ENCODE measurements at regions not wholly inside any gene's neighbourhood (a gene's known extent, or its start where the extent isn't known, plus 50 kb on each side); places are given as distances from the start of the nearest gene placed in this dataset.

GRCh38 chr20:16801919-16802651 is 53.9 kb downstream of the OTOR start:
- Histone ChIP-seq H3K27me3 (ENCODE audit: insufficient read depth, low read length, poor library complexity) (peaks cover 7% of the 10 kb centered on the region), H4K20me1 (ENCODE audit: insufficient read depth, low read length) (no peaks in the 10 kb centered on the region), H3K36me3 (ENCODE audit: insufficient read depth, low read length) (no peaks in the 10 kb centered on the region), H3K4me3 (ENCODE audit: low read depth in 1 of 2, low read length in 2 of 2) (no peak overlapping the region), H3K4me2 (ENCODE audit: insufficient read depth, low read length) (no peak overlapping the region), H3K27ac (ENCODE audit: low read length) (no peak overlapping the region), H2AFZ (ENCODE audit: low read depth, low read length) (no peak overlapping the region), H3K9ac (ENCODE audit: low read depth, low read length) (no peak overlapping the region), H3K9me3 (ENCODE audit: insufficient read depth, low read length, severe bottlenecking) (no peaks in the 10 kb centered on the region), H3K4me1 (ENCODE audit: insufficient read depth, low read length) (no peaks in the 10 kb centered on the region), H3K79me2 (ENCODE audit: insufficient read depth, low read length) (no peaks in the 10 kb centered on the region)
- TF ChIP-seq CTCF (IDR thresholded peaks at IDR 0.05; ENCODE audit: borderline replicate concordance, extremely low read depth, low read length, poor library complexity, severe bottlenecking) (peak; percentile 91), EZH2 (IDR thresholded peaks at IDR 0.05; ENCODE audit: borderline replicate concordance, low read depth, low read length, severe bottlenecking) (no peak)
- ATAC-seq (ENCODE audit: insufficient read depth, low read depth), result peak; percentile 67; the same call in 2 of the 3 replicates
- DNase-seq, result peak; percentile 70

- Histone ChIP-seq H3K4me1 (ENCODE audit: insufficient read depth, low read length) (no peaks in the 10 kb centered on the region), H3K4me2 (ENCODE audit: insufficient read depth, low read length) (no peak overlapping the region), H3K27ac (ENCODE audit: low read length) (no peak overlapping the region), H3K9ac (ENCODE audit: low read depth, low read length) (no peak overlapping the region), H3K27me3 (ENCODE audit: insufficient read depth, low read length, poor library complexity) (peaks cover 10% of the 10 kb centered on the region), H3K79me2 (ENCODE audit: insufficient read depth, low read length) (no peaks in the 10 kb centered on the region), H2AFZ (ENCODE audit: low read depth, low read length) (no peak overlapping the region), H4K20me1 (ENCODE audit: insufficient read depth, low read length) (no peaks in the 10 kb centered on the region), H3K4me3 (ENCODE audit: low read depth in 1 of 2, low read length in 2 of 2) (no peak overlapping the region), H3K36me3 (ENCODE audit: insufficient read depth, low read length) (no peaks in the 10 kb centered on the region), H3K9me3 (ENCODE audit: insufficient read depth, low read length, severe bottlenecking) (no peaks in the 10 kb centered on the region)
- ATAC-seq (ENCODE audit: insufficient read depth, low read depth) (no peak), DNase-seq (no peak)
- no peak for TF ChIP-seq EZH2 (IDR thresholded peaks at IDR 0.05; ENCODE audit: borderline replicate concordance, low read depth, low read length, severe bottlenecking)
- TF ChIP-seq CTCF (IDR thresholded peaks at IDR 0.05; ENCODE audit: borderline replicate concordance, extremely low read depth, low read length, poor library complexity, severe bottlenecking), result no peak
Observed at GRCh38 chr20:16802652-16802935, 54.4 kb downstream of the OTOR start.

GRCh38 chr20:16803965-16804792 is 56.0 kb downstream of the OTOR start:
- DNase-seq, result peak; percentile 58
- Histone ChIP-seq H3K9ac (ENCODE audit: low read depth, low read length) (no peak overlapping the region), H3K4me3 (ENCODE audit: low read depth in 1 of 2, low read length in 2 of 2) (no peak overlapping the region), H3K27me3 (ENCODE audit: insufficient read depth, low read length, poor library complexity) (peaks cover 18% of the 10 kb centered on the region), H4K20me1 (ENCODE audit: insufficient read depth, low read length) (no peaks in the 10 kb centered on the region), H3K27ac (ENCODE audit: low read length) (no peak overlapping the region), H3K4me1 (ENCODE audit: insufficient read depth, low read length) (no peaks in the 10 kb centered on the region), H2AFZ (ENCODE audit: low read depth, low read length) (no peak overlapping the region), H3K9me3 (ENCODE audit: insufficient read depth, low read length, severe bottlenecking) (no peaks in the 10 kb centered on the region), H3K36me3 (ENCODE audit: insufficient read depth, low read length) (no peaks in the 10 kb centered on the region), H3K4me2 (ENCODE audit: insufficient read depth, low read length) (no peak overlapping the region), H3K79me2 (ENCODE audit: insufficient read depth, low read length) (no peaks in the 10 kb centered on the region)
- ATAC-seq (ENCODE audit: insufficient read depth, low read depth), result peak; percentile 65; the same call in 2 of the 3 replicates
- TF ChIP-seq CTCF (IDR thresholded peaks at IDR 0.05; ENCODE audit: borderline replicate concordance, extremely low read depth, low read length, poor library complexity, severe bottlenecking) (peak; percentile 87), EZH2 (IDR thresholded peaks at IDR 0.05; ENCODE audit: borderline replicate concordance, low read depth, low read length, severe bottlenecking) (no peak)

All from DND-41 (cell line).